ENCODE measurements at regions not wholly inside any gene's neighbourhood (a gene's known extent, or its start where the extent isn't known, plus 50 kb on each side); places are given as distances from the start of the nearest gene placed in this dataset.

DNA sequence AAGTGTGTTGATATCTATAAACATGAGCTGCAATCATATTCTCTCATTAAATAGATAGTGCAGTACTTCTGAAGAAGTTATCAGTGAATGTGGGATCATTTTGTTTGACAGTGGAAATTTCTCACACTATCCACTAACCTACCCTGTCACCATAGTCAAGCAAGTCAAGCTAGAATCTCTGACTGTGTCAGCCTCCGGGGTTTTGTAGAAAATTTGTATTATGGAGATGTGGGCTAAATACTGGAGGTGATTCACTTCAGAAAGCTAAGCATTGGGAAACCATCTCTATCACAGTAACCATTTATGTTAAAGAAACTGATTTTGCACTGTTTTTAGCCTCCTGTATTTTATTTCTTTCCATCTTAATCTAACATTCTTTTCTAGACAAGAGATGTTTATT lies 126.6 kb upstream of the CREB1 start:
- TF ChIP-seq EZH2 (IDR thresholded peaks at IDR 0.05; ENCODE audit: insufficient read depth, poor library complexity, severe bottlenecking) (no peak), EZH2phosphoT487 (IDR thresholded peaks at IDR 0.05; ENCODE audit: insufficient read depth, low read depth) (no peak)
